ENCODE measurements at regions not wholly inside any gene's neighbourhood (a gene's known extent, or its start where the extent isn't known, plus 50 kb on each side); places are given as distances from the start of the nearest gene placed in this dataset.
"Not testable (repeated sequence)": the region's sequence is repeated elsewhere in the genome, so short reads cannot be mapped to it uniquely, and the experiment has no call there.

DNA sequence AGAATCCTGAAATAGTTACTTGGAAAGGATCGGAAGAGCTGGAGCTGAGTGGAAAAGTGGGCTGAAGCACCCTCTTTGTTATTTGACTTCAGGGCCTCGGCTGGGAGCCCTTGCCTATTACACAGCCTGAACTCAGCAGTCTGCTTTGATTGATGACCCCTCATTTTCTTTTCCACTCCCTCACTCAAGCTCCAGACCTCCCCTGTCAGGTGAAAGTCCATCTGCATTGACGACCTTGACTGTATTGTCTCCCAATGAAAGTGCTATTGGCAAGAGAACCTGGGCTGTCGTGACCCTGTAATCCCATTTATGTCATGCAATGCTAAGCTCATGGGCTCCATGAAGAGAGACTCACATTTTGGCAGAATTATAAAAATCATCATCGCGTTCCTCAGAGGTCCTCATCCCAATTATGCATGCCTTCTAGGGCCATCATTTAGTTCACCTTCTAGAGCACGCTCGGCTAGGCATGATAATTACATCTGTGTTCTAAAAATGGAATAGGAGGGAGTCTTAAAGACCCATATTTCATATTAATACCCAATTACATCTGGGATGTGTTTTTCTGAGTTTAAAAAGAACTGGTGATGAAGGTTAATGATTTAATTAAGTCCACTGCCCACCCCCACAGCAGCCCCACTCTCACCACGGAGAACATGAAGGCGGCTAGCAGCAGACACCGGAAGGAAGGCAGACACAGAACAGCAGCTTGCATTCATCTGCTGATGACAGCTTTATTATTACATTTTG is 472.5 kb downstream of the PID1 start:
- DNase-seq (ENCODE audit: extremely low spot score, insufficient read length, low read depth) (no peak), FAIRE-seq (no peak)

DNA sequence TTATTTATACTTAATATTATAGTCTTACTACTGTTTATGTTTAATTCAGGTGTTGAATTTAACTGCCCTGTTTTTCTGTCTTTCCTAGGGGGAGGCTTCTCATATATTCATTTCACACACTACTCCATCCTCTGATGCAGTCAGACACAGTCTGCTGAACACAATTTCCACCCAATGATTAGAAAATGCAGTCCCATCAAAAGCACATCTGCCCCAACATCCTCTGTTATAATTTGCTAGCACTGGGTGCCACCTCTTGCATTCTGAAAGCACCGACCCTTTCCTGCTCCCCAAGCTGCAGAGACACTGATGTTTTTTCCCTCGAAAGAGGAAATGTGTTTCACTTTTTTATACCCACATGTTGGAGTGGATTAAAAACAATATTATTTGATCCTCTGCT is 474.7 kb downstream of the PID1 start:
- no peak for FAIRE-seq
- DNase-seq (ENCODE audit: extremely low spot score, insufficient read length, low read depth), result no peak

DNA sequence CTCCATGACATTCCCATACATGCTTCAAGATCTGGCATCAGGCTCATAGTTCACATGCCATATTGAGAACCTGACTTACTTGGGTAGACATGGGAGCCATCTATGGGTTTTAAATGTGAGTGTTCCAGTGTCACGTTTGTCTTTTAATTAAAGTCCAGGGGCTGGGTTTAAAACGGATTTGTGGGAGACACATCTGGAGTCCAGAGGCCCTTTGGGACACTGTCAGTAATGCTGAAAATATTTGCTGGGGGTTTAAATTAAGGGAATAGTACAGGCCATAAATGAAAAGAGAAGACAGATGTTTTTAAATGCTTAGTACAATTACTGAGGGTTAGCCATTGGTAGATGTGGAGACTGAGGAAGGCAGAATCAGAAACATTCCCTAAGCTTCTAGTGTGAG is 478.0 kb downstream of the PID1 start:
- DNase-seq (ENCODE audit: extremely low spot score, insufficient read length, low read depth), result no peak
- FAIRE-seq, result no peak

DNA sequence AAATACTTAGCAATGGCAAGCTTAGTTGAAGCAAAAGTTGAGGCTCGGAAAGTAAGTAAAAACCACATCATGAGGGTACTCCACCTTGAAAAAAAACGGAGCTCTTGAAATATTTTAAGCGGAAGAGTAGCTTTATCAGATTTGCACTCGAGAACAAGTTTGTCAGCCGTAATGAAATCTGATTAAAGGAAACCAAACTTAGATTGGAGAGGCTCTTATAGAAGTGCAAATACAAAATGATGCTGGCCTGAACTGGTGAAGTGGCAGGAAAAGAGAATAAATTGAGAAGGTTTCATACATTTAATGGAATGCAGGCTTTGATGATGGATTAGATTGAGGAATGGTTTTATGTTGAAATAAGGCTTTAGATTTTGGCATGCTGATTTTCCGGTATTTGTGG is 484.2 kb downstream of the PID1 start:
- no peak for DNase-seq (ENCODE audit: extremely low spot score, insufficient read length, low read depth)
- FAIRE-seq, result no peak

DNA sequence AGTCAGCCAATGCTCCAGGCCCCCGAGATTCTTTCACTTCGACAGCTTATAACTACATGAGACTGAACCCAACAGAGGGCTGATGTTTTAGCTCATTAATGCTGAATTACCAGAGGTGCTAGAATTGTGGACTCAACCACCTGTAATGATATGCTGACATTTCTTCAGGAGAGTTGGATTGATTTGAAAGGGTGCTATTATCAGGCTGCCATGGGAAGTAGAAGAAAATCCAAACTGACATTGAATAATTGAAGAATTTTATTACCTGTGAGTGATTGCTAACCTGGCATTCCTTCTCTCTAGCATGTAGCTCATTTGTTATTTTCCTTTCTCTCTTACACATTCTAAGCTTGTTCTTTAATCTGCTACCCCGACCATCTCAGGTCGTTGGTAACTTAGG is 488.8 kb downstream of the PID1 start:
- DNase-seq (ENCODE audit: extremely low spot score, insufficient read length, low read depth), result no peak
- FAIRE-seq, result no peak

DNA sequence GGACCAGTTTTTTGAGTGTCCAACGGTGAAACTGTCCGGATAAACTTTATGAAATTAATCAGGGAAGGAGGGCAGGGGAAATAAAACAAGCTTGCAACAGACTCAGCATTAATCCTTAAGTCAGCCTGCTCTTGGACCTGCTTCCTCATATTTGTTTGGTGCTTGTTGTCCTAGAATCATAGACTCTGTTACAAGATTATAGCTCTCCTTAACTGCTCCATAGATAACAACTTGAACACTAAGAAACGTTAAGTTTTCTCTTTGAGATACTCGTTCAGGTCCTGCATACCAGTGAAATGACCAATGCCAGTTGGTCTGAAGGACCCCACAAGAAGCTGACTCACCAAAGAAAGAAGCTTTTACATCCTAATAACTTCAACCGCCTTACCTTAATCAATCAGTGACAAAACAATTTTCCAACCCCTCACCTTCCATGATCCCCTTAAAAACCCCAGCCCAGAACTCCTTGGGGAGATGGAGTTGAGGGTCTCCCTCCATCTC is 493.2 kb downstream of the PID1 start:
- no peak for FAIRE-seq
- no peak for DNase-seq (ENCODE audit: extremely low spot score, insufficient read length, low read depth)

DNA sequence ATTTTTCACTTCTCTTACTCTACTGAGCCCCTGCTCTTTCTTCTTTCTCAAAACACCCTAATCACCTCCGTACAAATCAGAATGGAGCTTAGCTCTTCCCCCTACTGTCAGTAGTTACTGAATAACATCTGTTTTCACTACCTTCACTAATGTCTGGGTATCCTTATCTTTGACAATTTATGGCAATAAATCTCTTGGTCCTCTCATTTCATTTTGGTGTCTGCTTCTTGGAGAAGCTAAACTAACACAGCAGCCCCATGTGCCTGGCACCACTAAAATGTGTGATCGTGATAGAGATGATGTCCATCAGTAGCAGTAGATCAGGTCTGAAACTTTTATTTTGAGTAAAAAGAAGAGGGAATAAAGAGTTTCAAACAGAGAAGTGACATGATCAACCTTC is 496.5 kb downstream of the PID1 start:
- no peak for FAIRE-seq
- no peak for DNase-seq (ENCODE audit: extremely low spot score, insufficient read length, low read depth)

DNA sequence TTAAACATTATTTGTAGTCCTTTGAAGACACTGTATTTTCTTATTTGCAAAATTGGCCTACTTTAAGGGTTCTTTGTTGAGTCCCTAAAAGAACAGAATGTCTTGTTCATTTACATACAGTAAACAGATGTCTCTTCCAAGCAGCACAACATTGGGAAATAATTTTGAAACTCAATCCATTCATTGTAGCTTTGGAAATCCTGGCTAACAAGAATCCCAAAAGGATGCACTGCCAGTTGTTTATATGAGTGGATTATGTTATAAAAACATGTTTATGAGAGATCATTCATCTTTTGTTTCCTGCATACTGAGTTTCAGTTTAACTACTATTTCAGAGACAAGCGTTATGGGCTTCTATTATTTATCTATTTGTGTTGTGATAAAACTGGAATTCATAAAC is 499.3 kb downstream of the PID1 start:
- DNase-seq (ENCODE audit: extremely low spot score, insufficient read length, low read depth) (no peak), FAIRE-seq (no peak)

DNA sequence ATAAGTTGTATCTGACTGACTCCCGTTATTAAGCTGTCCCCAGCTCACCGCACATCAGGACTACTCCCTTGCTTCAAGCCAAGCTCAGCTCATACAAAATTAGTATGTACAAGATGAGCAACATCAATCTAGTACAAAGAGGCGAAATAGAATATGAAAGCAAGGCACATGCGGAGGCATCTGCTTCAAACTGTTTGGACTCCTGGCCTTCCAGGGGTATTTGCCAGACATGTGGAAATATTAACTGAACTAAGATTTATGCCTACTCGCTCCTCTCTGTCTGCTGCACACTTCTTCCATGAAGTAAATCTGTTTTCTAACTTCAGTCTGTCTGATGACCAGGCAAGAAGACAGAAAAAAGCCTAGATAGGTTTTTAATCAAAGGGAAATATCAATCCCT is 499.8 kb downstream of the PID1 start:
- FAIRE-seq (no peak), DNase-seq (ENCODE audit: extremely low spot score, insufficient read length, low read depth) (no peak)

DNA sequence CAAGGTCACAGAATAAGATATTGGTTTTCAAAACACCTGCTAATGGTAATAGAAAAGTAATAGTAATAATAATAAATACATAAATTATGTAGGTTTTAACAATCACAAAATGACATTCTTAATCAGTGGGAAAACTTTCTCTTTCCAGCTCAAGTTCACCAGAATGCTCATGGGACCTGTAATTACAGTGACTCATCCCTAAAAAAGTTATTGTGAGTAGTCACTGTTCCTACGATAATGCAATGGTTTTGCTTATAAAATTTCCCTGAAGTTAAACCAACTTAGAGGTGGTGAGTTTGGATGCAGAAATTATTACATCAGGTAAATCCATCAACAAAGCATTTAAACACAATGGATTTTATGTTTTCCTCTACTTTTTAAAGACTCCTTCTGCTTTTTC is 502.3 kb downstream of the PID1 start:
- no peak for DNase-seq (ENCODE audit: extremely low spot score, insufficient read length, low read depth)
- no peak for FAIRE-seq

DNA sequence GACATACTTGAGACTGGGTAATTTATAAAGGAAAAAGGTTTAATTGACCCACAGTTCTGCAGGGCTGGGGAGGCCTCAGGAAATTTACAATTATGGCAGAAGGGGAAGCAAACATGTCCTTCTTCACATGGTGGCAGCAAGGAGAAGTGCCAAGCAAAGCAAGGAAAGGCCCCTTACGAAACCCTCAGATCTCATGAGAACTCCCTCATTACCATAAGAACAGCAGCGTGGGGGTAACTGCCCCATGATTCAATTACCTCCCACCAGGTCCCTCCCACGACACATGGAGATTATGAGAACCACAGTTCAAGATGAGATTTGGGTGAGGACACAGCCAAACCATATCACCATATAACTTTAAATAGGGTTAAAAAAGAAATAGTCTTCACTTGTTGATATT is 502.9 kb downstream of the PID1 start:
- not testable (repeated sequence) for DNase-seq (ENCODE audit: extremely low spot score, insufficient read length, low read depth); FAIRE-seq

DNA sequence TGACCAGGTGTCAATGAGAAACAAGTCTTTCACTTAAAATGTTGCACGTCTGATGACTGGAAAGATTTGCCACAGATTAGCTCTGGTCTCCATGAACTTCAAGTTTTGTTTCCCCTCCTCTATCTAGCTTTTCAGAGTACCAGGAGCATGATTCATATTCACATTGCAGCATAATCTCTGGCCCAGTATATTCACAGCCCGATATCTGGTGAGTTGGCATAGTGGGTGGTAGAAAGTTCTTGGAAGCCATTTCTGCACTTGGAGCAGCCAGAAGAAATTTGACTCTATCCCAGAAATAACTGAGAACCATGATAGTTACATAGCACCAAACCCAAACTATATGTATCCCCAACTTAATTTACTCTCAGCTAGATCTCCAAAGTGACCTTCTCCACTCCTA is 503.9 kb downstream of the PID1 start:
- FAIRE-seq, result no peak
- DNase-seq (ENCODE audit: extremely low spot score, insufficient read length, low read depth), result no peak

DNA sequence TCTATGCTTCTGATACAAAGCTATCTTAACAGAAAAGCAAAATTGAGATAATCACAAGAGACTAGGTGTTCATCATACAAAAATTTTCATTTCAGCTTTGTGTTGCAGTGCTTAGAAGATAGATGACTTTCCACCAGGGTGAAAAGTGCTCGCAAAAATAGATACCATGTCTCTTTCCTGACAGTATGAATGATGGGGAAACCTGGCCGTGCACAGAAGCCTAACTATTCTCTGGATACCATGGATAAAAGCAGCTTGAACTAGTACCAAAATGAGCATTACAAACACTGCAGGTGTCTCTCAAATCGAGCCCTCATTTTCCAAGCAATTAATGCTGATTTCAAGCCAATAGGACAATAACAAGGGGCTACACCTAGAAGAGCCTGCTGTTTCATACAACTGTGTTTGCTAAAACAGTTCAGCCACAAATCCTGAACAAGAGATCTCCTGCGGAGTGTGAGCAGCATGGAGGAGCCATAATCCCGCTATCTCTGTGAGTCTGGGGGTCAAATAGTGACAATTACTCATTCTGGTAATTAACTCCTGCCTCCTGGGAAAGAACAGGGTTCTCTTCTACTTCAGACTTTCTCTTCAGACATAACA is 507.6 kb downstream of the PID1 start:
- DNase-seq (ENCODE audit: extremely low spot score, insufficient read length, low read depth) (no peak), FAIRE-seq (no peak)

DNA sequence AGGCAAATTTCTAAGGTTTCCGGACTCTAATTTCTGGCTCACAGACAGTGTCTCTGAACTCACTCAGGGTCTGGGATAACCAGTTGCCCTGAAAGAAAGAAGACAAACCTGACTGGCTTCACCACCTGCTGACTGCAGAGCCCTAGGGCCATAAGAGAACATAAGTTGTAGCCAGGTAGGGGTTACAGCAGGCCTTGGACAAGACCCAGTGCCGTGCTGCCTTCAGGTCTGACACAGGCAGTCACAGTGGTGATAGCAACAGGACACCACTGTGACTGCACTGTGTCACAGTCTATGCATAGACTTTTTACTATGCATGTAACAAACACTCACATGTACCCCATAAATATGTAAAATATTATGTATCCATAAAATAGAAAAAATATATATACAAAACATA is 508.5 kb downstream of the PID1 start:
- DNase-seq (ENCODE audit: extremely low spot score, insufficient read length, low read depth) (no peak), FAIRE-seq (no peak)

DNA sequence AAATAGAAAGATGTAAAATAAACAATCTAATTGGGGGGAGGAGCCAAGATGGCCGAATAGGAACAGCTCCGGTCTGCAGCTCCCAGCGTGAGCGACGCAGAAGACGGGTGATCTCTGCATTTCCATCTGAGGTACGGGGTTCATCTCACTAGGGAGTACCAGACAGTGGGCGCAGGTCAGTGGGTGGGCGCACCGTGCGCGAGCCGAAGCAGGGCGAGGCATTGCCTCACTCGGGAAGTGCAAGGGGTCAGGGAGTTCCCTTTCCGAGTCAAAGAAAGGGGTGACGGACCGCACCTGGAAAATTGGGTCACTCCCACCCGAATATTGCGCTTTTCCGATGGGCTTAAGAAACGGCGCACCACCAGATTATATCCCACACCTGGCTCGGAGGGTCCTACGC is 515.4 kb downstream of the PID1 start:
- DNase-seq (ENCODE audit: extremely low spot score, insufficient read length, low read depth); FAIRE-seq: not testable (repeated sequence)

DNA sequence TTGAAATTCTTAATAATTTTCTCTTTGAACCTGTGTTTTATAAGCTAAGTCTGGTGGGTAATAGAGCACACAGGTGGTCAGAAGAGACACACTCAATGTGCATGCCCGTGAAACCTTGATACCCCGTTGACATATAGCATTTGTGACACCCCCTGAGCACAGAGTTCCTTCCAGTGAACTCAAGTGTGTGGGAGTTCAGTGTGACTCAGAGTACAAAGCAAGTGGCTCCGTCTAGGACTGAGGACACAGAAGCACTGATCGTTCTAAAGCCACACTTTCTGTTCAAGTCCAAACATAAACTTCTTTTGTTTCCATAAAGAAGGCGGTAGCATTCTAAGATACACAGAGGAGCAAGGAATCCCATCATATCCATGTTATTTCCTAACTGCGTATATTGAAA is 523.6 kb downstream of the PID1 start:
- FAIRE-seq (no peak), DNase-seq (ENCODE audit: extremely low spot score, insufficient read length, low read depth) (no peak)

DNA sequence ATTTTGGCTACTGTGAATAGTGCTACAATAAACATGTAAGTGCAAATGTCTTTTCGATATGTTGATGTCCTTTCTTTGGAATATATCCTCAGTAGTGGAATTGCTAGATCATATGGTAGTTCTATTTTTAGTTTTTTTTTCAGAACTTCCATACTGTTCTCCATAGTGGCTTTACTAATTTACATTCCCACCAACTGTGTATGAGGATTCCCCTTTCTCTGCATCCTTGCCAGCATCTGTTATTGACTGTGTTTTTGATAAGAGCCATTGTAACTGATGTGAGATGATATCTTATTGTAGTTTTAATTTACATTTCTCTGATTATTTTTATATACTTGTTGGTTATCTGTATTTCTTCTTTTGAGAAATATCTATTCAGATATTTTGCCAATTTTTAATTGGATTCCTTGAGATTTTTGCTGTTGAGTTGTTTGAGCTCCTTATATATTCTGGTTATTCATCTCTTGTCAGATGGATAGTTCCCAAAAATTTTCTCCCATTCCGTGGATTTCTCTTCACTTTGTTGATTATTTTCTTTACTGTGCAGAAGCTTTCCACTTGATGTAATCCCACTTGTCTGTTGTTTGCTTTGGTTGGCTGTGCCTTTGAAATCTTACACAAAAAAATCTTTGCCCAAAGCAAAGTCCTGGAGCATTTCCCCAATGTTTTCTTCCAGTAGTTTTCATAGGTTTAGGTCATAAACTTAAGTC is 532.3 kb downstream of the PID1 start:
- FAIRE-seq (no peak), DNase-seq (ENCODE audit: extremely low spot score, insufficient read length, low read depth) (no peak)

DNA sequence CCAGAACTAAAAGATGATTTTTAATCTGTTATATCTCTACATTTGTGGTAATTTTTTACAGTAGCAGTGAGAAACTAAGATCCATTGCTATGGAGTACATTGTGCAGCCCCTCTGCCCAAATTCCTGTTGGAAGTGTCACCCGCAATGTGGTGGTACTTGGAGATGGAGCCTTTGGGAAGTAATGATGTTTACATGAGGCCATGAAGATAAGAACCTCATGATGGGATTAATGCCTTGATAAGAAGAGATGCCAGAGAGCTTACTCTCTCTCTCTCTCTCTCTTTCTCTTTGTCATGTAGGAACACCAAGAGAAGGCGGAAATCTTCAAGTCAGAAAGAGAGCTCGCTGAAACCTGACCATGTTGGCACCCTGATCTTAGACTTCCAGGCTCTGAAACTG is 535.4 kb downstream of the PID1 start:
- DNase-seq (ENCODE audit: extremely low spot score, insufficient read length, low read depth) (no peak), FAIRE-seq (no peak)

DNA sequence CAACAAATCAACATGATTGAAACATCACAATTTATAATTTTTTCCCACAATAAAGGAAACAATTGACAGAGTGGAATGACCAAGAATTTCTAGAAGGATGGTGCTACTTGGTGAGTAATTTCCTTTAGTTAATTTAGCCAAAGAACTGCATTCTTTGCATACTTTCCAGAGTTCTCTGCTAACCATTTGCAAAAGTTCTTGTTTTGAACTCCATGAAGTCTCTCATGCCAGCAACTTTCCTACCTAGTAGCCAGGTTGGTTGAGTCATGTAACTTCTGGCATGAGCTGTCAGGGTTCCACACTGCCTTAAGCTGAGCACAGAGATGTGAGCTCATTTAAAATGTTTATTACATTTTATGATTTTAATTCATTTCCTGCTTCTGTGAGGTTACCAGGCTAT is 539.6 kb downstream of the PID1 start:
- no peak for FAIRE-seq
- DNase-seq (ENCODE audit: extremely low spot score, insufficient read length, low read depth), result no peak

DNA sequence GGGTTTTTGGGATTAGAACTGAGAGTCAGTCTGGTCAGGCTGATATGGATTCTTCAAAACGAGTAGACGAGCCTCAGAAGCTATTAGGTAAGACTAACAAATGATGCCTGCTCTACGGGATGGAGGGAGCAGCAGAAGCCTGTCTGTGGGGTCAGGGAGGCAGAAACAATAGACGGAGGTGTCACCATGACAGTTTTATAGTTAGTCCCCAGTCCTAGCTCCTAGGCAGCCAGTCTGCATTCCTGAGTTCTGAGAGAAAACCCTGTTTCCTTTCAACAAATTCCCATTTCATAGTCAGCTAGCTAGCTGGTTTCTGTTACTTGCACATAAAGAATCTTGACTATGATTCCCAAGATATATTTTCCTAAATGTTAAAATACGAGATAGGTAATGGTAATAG is 542.1 kb downstream of the PID1 start:
- DNase-seq (ENCODE audit: extremely low spot score, insufficient read length, low read depth), result no peak
- FAIRE-seq, result no peak

DNA sequence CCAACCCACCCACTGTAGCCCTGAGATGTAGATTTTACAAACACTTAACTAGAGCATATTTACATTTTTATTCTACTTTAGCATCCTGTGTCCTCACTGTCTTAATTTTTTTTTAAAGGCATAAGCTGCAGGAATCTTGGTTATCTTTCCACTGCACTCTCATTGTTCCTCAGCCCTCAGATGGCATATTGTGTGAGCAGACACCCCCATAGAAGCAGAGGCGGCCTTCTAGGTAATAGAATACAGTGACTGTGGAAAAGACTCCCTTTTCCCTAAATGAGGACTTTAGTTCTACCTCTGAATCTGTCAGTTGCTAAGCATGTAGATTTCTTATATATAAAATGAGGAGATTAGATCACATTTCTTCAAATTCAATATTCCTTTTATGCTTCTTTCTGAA is 543.5 kb upstream of the SPHKAP start:
- no peak for FAIRE-seq

More for the DNA sequence above, 543.5 kb upstream of the SPHKAP start:
- no peak for DNase-seq (ENCODE audit: extremely low spot score, insufficient read length, low read depth)

Measured in GM18507 (cell line).